Spleen (tissue), 11 donors: ENCODE measurements at regions not wholly inside any gene's neighbourhood (a gene's known extent, or its start where the extent isn't known, plus 50 kb on each side); places are given as distances from the start of the nearest gene placed in this dataset.

Experiments used
- DNase-seq: peaks from one replicate; pipeline ENCODE4 v3.0.0-alpha.2; 2020
- H3K27ac ChIP-seq, 8 donors: fragments of 200-600 bp; sonication (generic) in 7 of 8; 1 replicate in 4 of 8; 2 replicates in 4 of 8; pipeline versions ENCODE4 v1.5.0 to v1.8.0; 2016 to 2021; ENCODE audit warnings: inconsistent platforms in 4 of 8, mild to moderate bottlenecking in 4 of 8, moderate library complexity in 1 of 8
- H3K27me3 ChIP-seq, 7 donors: fragments of 200-600 bp; sonication (generic) in 6 of 7; replicated peaks in 1 of 7; 1 replicate in 4 of 7; 2 replicates in 3 of 7; pipeline versions ENCODE4 v1.5.0 to v1.8.0; 2016 to 2021; ENCODE audit warnings: inconsistent platforms in 3 of 7, mild to moderate bottlenecking in 1 of 7
- H3K36me3 ChIP-seq, 6 donors: fragments of 200-600 bp; sonication (generic) in 5 of 6; 1 replicate in 4 of 6; 2 replicates in 2 of 6; pipeline versions ENCODE4 v1.5.0 to v1.8.0; 2016 to 2021; ENCODE audit warnings: inconsistent platforms in 2 of 6
- H3K4me1 ChIP-seq, 6 donors: fragments of 200-600 bp; sonication (generic) in 5 of 6; 1 replicate in 3 of 6; 2 replicates in 3 of 6; pipeline versions ENCODE4 v1.5.0 to v1.8.0; 2016 to 2021; ENCODE audit warnings: inconsistent platforms in 3 of 6
- H3K4me3 ChIP-seq, 8 donors: fragments of 200-600 bp; sonication (generic) in 7 of 8; 1 replicate in 4 of 8; 2 replicates in 4 of 8; pipeline versions ENCODE4 v1.5.0 to v1.8.0; 2016 to 2021; ENCODE audit warnings: inconsistent platforms in 4 of 8, mild to moderate bottlenecking in 4 of 8, moderate library complexity in 2 of 8
- H3K9me3 ChIP-seq, 8 donors: fragments of 200-600 bp; sonication (generic) in 7 of 8; 1 replicate in 4 of 8; 2 replicates in 4 of 8; pipeline versions ENCODE4 v1.5.0 to v1.8.0; 2016 to 2021; ENCODE audit warnings: inconsistent platforms in 4 of 8
- CTCF ChIP-seq, 11 experiments: fragments of 200-600 bp in 7 of 11; fragments of 450-650 bp in 4 of 11; sonication (generic) in 4 of 11; IDR thresholded peaks in 8 of 11; conservative IDR thresholded peaks in 3 of 11; 1 replicate in 7 of 11; 2 replicates in 4 of 11; pipeline versions ENCODE4 v1.4.0 to v1.8.0; 2016 to 2021; ENCODE audit warnings: antibody characterized with exemption in 11 of 11, inconsistent platforms in 4 of 11, mild to moderate bottlenecking in 1 of 11
- POLR2A ChIP-seq, 3 donors: fragments of 450-650 bp; IDR thresholded peaks; one replicate each; pipeline ENCODE4 v1.5.1; 2017; ENCODE audit warnings: antibody characterized with exemption in 3 of 3, mild to moderate bottlenecking in 1 of 3
- POLR2AphosphoS5 ChIP-seq, 3 donors: sonication (generic); formaldehyde crosslinking; IDR thresholded peaks; one replicate each; pipeline ENCODE4 v1.5.1; 2017; ENCODE audit warnings: antibody characterized with exemption in 3 of 3
- WGBS, 5 donors: extraction: QIAGEN DNeasy Blood & Tissue Kit in 3 of 5; methylation state at CpG; one replicate each; pipeline versions ENCODE4 v1.1.5 to v1.1.7; 2013 to 2018; 5-methylcytosine and 5-hydroxymethylcytosine counted together
- intact Hi-C: fragments of 100-400 bp; cut with DNase I; formaldehyde crosslinking; loops from one replicate; pipeline ENCODE4 v1.15.0; 2023; ENCODE audit warnings: low total_unique reads
- donor health status: healthy with polysubstance abuse.
- donor health status: DM: no; HTN: no; CAD: no; lungs with moderate emphysema.
- donor health status: DM: no; HTN: no; CAD: no.
- donor health status: Bipolar disorder and iron deficiency.
- donor health status: healthy.
- donor health status: DM: no; HTN: no; CAD: no.
- donor health status: DM: yes; HTN: yes; CAD: no.

- Histone ChIP-seq H3K27ac (no peak overlapping the region), H3K9me3 (no peaks in the 10 kb centered on the region), H3K36me3 (no peaks in the 10 kb centered on the region), H3K4me3 (no peak overlapping the region), H3K27me3 (no peaks in the 10 kb centered on the region), H3K4me1 (no peaks in the 10 kb centered on the region)
- intact Hi-C loops, result no loop called here
- DNase-seq, result no peak
- 17 to 31% (median 26%) methylated on average over 4 of the region's 4 CpGs for WGBS, 5 donors
- TF ChIP-seq CTCF (IDR thresholded peaks at IDR 0.05 in 8 of 11, conservative IDR thresholded peaks at IDR 0.05 in 3 of 11) (no peak), POLR2AphosphoS5 (IDR thresholded peaks at IDR 0.05) (no peak), POLR2A (IDR thresholded peaks at IDR 0.05) (no peak)
These were observed 222.3 kb downstream of the CPE start for GRCh38 chr4:165600959-165601683.

GRCh38 chr4:165602621-165603020, 223.8 kb downstream of the CPE start:
- H3K4me1 ChIP-seq, result no peaks in the 10 kb centered on the region
- H3K4me3 ChIP-seq, result no peak overlapping the region
- no peak for DNase-seq
- no peaks in the 10 kb centered on the region for H3K27me3 ChIP-seq
- TF ChIP-seq POLR2A (IDR thresholded peaks at IDR 0.05) (no peak), POLR2AphosphoS5 (IDR thresholded peaks at IDR 0.05) (no peak), CTCF (IDR thresholded peaks at IDR 0.05 in 8 of 11, conservative IDR thresholded peaks at IDR 0.05 in 3 of 11) (no peak)
- WGBS, 5 donors, result 38 to 55% (median 49%) methylated on average over 4 of the region's 4 CpGs
- no peaks in the 10 kb centered on the region for H3K36me3 ChIP-seq
- no peaks in the 10 kb centered on the region for H3K9me3 ChIP-seq
- no peak overlapping the region for H3K27ac ChIP-seq
- intact Hi-C loops, result no loop called here

- no peak for DNase-seq
- Histone ChIP-seq H3K4me3 (no peak overlapping the region), H3K36me3 (no peaks in the 10 kb centered on the region), H3K4me1 (no peaks in the 10 kb centered on the region), H3K27me3 (no peaks in the 10 kb centered on the region), H3K9me3 (no peaks in the 10 kb centered on the region), H3K27ac (no peak overlapping the region)
- no peak for TF ChIP-seq POLR2A (IDR thresholded peaks at IDR 0.05)
- TF ChIP-seq POLR2AphosphoS5 (IDR thresholded peaks at IDR 0.05), result no peak
- no peak for TF ChIP-seq CTCF (IDR thresholded peaks at IDR 0.05 in 8 of 11, conservative IDR thresholded peaks at IDR 0.05 in 3 of 11)
- WGBS, 5 donors, result 72 to 85% (median 82%) methylated on average over 2 of the region's 2 CpGs
- intact Hi-C loops, result no loop called here
These were observed 225.4 kb downstream of the CPE start for GRCh38 chr4:165604181-165604580.

GRCh38 chr4:165605811-165606210, 227.0 kb downstream of the CPE start:
- intact Hi-C loops, result no loop called here
- H3K36me3 ChIP-seq, result no peaks in the 10 kb centered on the region
- no peaks in the 10 kb centered on the region for H3K4me1 ChIP-seq
- no peaks in the 10 kb centered on the region for H3K9me3 ChIP-seq
- H3K27ac ChIP-seq, result no peak overlapping the region
- DNase-seq, result no peak
- WGBS, 5 donors, result 47 to 91% (median 65%) methylated on average over 1 of the region's 1 CpG
- H3K4me3 ChIP-seq, result no peak overlapping the region
- TF ChIP-seq POLR2A (IDR thresholded peaks at IDR 0.05) (no peak), CTCF (IDR thresholded peaks at IDR 0.05 in 8 of 11, conservative IDR thresholded peaks at IDR 0.05 in 3 of 11) (no peak), POLR2AphosphoS5 (IDR thresholded peaks at IDR 0.05) (no peak)
- no peaks in the 10 kb centered on the region for H3K27me3 ChIP-seq
